ENCODE measurements at regions not wholly inside any gene's neighbourhood (a gene's known extent, or its start where the extent isn't known, plus 50 kb on each side); places are given as distances from the start of the nearest gene placed in this dataset.

DNA sequence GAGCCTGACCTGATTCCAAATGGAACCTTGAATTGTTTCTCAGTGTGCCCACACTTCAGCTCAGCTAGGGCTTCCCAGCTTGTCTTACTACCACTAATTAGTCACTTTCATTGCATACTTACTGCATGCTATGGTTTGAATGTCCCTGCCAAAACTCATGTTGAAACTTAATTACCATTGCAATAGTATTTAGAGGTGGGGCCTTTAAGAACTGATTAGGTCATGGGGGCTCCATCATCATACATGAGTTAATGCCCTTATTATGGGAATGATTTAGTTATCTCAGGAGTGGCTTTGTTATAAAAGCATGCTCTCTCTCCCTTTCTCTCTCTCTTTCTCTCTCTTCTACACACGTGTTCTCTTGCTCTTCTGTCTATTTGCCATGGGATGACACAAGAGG, 68.3 kb downstream of the NENF start (continued):
- TF ChIP-seq, protein P1, sequence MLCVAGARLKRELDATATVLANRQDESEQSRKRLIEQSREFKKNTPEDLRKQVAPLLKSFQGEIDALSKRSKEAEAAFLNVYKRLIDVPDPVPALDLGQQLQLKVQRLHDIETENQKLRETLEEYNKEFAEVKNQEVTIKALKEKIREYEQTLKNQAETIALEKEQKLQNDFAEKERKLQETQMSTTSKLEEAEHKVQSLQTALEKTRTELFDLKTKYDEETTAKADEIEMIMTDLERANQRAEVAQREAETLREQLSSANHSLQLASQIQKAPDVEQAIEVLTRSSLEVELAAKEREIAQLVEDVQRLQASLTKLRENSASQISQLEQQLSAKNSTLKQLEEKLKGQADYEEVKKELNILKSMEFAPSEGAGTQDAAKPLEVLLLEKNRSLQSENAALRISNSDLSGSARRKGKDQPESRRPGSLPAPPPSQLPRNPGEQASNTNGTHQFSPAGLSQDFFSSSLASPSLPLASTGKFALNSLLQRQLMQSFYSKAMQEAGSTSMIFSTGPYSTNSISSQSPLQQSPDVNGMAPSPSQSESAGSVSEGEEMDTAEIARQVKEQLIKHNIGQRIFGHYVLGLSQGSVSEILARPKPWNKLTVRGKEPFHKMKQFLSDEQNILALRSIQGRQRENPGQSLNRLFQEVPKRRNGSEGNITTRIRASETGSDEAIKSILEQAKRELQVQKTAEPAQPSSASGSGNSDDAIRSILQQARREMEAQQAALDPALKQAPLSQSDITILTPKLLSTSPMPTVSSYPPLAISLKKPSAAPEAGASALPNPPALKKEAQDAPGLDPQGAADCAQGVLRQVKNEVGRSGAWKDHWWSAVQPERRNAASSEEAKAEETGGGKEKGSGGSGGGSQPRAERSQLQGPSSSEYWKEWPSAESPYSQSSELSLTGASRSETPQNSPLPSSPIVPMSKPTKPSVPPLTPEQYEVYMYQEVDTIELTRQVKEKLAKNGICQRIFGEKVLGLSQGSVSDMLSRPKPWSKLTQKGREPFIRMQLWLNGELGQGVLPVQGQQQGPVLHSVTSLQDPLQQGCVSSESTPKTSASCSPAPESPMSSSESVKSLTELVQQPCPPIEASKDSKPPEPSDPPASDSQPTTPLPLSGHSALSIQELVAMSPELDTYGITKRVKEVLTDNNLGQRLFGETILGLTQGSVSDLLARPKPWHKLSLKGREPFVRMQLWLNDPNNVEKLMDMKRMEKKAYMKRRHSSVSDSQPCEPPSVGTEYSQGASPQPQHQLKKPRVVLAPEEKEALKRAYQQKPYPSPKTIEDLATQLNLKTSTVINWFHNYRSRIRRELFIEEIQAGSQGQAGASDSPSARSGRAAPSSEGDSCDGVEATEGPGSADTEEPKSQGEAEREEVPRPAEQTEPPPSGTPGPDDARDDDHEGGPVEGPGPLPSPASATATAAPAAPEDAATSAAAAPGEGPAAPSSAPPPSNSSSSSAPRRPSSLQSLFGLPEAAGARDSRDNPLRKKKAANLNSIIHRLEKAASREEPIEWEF (IDR thresholded peaks at IDR 0.05; ENCODE audit: insufficient replicate concordance, low read depth, low read length) = no peak
- TF ChIP-seq STAT3 (IDR thresholded peaks at IDR 0.05; ENCODE audit: low read depth, low read length) = no peak

DNA sequence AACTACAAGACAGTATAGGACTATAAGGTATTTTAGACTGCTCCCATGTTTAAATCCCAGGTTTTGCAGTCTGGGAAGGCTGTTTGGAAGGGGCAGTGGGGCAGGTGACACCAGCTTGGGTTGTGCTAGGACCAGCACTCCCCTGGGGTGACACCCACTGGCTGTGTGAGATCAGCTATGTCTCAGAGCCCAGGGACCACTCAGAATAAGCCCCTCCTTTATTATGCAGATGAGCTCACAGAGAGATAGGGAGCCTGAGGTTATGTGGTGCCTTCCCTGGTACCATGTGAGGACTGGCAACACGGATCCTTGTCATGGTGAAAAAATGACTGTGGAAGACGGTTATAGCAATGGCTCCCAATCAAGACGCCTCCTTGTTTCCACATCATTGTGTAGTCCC, 71.0 kb downstream of the NENF start:
- H3K4me2 ChIP-seq (ENCODE audit: control insufficient read depth, insufficient read depth) = no peak overlapping the region
- peaks cover 5% of the 10 kb centered on the region for H3K4me1 ChIP-seq (ENCODE audit: control insufficient read depth, insufficient read depth, low read length)
- no peaks in the 10 kb centered on the region; the same call in 2 of the 3 replicates for H3K9me3 ChIP-seq (replicated peaks; ENCODE audit: control insufficient read depth, insufficient read depth, low read length)
- H3K36me3 ChIP-seq (ENCODE audit: control insufficient read depth in 2 of 2, insufficient read depth in 2 of 2, low read length in 1 of 2) = no peaks in the 10 kb centered on the region
- H3K79me2 ChIP-seq (ENCODE audit: control insufficient read depth, insufficient read depth, low read length) = no peaks in the 10 kb centered on the region
- H3K9ac ChIP-seq (ENCODE audit: control insufficient read depth, insufficient read depth, low read length) = no peak overlapping the region
- no TSS peak for BruUV-seq (replicated peaks)
- FAIRE-seq = no peak
- no peak for DNase-seq (ENCODE audit: low read depth, low spot score)
- intact Hi-C loops (cut with micrococcal nuclease; ENCODE audit: unreplicated experiment) = no loop called here
- CTCF ChIA-PET = no interaction called here
- no peak overlapping the region for H3K27ac ChIP-seq (ENCODE audit: control insufficient read depth, insufficient read depth)
- no peaks in the 10 kb centered on the region for H4K20me1 ChIP-seq (ENCODE audit: control insufficient read depth, insufficient read depth)
- 83% methylated on average over 3 of the region's 3 CpGs for WGBS (ENCODE audit: insufficient coverage, insufficient replicate concordance, low lambda C conversion rate, missing lambda C conversion rate)
- in situ Hi-C loops (cut with MboI) = no loop called here
- RAD21 ChIA-PET (ENCODE audit: unreplicated experiment) = no interaction called here
- no peak overlapping the region for H2AFZ ChIP-seq (ENCODE audit: control insufficient read depth, low read depth, low read length)
- SMC1A ChIA-PET (ENCODE audit: uncharacterized antibody, unreplicated experiment) = interaction anchor here (1.3 to 3.5 kb wide), 3 partner anchors 26 to 277 kb away, joined by 3 to 15 read pairs (median 3); no protein-coding TSS in a partner anchor
- ATAC-seq = peak; percentile 54
- POLR2A ChIA-PET = no interaction called here
- no peaks in the 10 kb centered on the region; a peak in 1 of 4 replicates for H3K27me3 ChIP-seq (replicated peaks in 1 of 2; ENCODE audit: control insufficient read depth in 2 of 2, insufficient read depth in 2 of 2, low read length in 1 of 2)
- no peak overlapping the region for H3K4me3 ChIP-seq
- TF ChIP-seq, protein P2, sequence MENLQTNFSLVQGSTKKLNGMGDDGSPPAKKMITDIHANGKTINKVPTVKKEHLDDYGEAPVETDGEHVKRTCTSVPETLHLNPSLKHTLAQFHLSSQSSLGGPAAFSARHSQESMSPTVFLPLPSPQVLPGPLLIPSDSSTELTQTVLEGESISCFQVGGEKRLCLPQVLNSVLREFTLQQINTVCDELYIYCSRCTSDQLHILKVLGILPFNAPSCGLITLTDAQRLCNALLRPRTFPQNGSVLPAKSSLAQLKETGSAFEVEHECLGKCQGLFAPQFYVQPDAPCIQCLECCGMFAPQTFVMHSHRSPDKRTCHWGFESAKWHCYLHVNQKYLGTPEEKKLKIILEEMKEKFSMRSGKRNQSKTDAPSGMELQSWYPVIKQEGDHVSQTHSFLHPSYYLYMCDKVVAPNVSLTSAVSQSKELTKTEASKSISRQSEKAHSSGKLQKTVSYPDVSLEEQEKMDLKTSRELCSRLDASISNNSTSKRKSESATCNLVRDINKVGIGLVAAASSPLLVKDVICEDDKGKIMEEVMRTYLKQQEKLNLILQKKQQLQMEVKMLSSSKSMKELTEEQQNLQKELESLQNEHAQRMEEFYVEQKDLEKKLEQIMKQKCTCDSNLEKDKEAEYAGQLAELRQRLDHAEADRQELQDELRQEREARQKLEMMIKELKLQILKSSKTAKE (IDR thresholded peaks at IDR 0.05; ENCODE audit: low read depth, poor library complexity, severe bottlenecking) = no peak
- TF ChIP-seq SREBF1 (IDR thresholded peaks at IDR 0.05; ENCODE audit: low read length) (no peak), NFXL1 (IDR thresholded peaks at IDR 0.05; ENCODE audit: borderline replicate concordance) (no peak), SIN3A (IDR thresholded peaks at IDR 0.05; ENCODE audit: low read depth, low read length) (no peak), STAT1 (conservative IDR thresholded peaks at IDR 0.05) (no peak), POLR2AphosphoS2 (IDR thresholded peaks at IDR 0.05; ENCODE audit: low read depth, low read length) (no peak)
- TF ChIP-seq, protein P3, sequence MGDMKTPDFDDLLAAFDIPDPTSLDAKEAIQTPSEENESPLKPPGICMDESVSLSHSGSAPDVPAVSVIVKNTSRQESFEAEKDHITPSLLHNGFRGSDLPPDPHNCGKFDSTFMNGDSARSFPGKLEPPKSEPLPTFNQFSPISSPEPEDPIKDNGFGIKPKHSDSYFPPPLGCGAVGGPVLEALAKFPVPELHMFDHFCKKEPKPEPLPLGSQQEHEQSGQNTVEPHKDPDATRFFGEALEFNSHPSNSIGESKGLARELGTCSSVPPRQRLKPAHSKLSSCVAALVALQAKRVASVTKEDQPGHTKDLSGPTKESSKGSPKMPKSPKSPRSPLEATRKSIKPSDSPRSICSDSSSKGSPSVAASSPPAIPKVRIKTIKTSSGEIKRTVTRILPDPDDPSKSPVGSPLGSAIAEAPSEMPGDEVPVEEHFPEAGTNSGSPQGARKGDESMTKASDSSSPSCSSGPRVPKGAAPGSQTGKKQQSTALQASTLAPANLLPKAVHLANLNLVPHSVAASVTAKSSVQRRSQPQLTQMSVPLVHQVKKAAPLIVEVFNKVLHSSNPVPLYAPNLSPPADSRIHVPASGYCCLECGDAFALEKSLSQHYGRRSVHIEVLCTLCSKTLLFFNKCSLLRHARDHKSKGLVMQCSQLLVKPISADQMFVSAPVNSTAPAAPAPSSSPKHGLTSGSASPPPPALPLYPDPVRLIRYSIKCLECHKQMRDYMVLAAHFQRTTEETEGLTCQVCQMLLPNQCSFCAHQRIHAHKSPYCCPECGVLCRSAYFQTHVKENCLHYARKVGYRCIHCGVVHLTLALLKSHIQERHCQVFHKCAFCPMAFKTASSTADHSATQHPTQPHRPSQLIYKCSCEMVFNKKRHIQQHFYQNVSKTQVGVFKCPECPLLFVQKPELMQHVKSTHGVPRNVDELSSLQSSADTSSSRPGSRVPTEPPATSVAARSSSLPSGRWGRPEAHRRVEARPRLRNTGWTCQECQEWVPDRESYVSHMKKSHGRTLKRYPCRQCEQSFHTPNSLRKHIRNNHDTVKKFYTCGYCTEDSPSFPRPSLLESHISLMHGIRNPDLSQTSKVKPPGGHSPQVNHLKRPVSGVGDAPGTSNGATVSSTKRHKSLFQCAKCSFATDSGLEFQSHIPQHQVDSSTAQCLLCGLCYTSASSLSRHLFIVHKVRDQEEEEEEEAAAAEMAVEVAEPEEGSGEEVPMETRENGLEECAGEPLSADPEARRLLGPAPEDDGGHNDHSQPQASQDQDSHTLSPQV (IDR thresholded peaks at IDR 0.05) = no peak
- TF ChIP-seq, protein P4, sequence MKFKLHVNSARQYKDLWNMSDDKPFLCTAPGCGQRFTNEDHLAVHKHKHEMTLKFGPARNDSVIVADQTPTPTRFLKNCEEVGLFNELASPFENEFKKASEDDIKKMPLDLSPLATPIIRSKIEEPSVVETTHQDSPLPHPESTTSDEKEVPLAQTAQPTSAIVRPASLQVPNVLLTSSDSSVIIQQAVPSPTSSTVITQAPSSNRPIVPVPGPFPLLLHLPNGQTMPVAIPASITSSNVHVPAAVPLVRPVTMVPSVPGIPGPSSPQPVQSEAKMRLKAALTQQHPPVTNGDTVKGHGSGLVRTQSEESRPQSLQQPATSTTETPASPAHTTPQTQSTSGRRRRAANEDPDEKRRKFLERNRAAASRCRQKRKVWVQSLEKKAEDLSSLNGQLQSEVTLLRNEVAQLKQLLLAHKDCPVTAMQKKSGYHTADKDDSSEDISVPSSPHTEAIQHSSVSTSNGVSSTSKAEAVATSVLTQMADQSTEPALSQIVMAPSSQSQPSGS (IDR thresholded peaks at IDR 0.05; ENCODE audit: low read length) = no peak
